ENCODE measurements at regions not wholly inside any gene's neighbourhood (a gene's known extent, or its start where the extent isn't known, plus 50 kb on each side); places are given as distances from the start of the nearest gene placed in this dataset.
"Not testable (repeated sequence)": the region's sequence is repeated elsewhere in the genome, so short reads cannot be mapped to it uniquely, and the experiment has no call there.

DNA sequence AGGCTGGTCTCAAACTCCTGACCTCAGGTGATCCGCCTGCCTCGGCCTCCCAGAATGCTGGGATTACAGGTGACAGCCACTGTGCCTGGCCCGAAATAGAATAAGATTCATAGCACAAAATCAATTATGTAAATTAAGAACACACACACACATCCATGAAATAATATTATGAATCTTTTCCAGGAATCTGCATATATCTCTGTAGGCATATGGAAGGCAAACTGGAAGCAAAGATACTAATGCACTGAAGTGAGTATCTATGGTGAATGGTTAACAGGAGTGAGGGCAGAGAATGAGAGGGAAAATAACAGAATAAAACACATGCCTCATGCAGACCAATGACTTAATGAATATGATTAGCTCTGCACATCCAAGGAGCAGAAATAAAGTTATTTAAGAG is 61.6 kb upstream of the ATP2B4 start:
- H3K4me3 Mint-ChIP-seq (ENCODE audit: unreplicated experiment): no peak overlapping the region
- BruUV-seq (replicated peaks): no TSS peak
- TF ChIP-seq, protein P1, sequence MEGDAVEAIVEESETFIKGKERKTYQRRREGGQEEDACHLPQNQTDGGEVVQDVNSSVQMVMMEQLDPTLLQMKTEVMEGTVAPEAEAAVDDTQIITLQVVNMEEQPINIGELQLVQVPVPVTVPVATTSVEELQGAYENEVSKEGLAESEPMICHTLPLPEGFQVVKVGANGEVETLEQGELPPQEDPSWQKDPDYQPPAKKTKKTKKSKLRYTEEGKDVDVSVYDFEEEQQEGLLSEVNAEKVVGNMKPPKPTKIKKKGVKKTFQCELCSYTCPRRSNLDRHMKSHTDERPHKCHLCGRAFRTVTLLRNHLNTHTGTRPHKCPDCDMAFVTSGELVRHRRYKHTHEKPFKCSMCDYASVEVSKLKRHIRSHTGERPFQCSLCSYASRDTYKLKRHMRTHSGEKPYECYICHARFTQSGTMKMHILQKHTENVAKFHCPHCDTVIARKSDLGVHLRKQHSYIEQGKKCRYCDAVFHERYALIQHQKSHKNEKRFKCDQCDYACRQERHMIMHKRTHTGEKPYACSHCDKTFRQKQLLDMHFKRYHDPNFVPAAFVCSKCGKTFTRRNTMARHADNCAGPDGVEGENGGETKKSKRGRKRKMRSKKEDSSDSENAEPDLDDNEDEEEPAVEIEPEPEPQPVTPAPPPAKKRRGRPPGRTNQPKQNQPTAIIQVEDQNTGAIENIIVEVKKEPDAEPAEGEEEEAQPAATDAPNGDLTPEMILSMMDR (IDR thresholded peaks at IDR 0.05; ENCODE audit: unreplicated experiment): no peak
- POLR2A ChIA-PET: interaction anchor here (0.6 to 1.5 kb wide), 5 partner anchors 20 to 471 kb away, joined by 3 to 4 read pairs (median 4); no protein-coding TSS in a partner anchor
- DNase-seq (ENCODE audit: unreplicated experiment): no peak
- H3K9me3 Mint-ChIP-seq (ENCODE audit: unreplicated experiment): peaks cover 7% of the 10 kb centered on the region
- no peaks in the 10 kb centered on the region for H3K27me3 Mint-ChIP-seq (ENCODE audit: insufficient read depth, unreplicated experiment)
- H3K4me1 Mint-ChIP-seq (ENCODE audit: insufficient read depth, unreplicated experiment): peaks cover 8% of the 10 kb centered on the region
- no peak overlapping the region for H3K27ac Mint-ChIP-seq (ENCODE audit: low read depth, unreplicated experiment)
- CTCF ChIA-PET: interaction anchor here (1.3 to 2.3 kb wide), 2 partner anchors 61 to 137 kb away, joined by 3 to 9 read pairs; no protein-coding TSS in a partner anchor
- intact Hi-C loops (cut with micrococcal nuclease): no loop called here
- no peaks in the 10 kb centered on the region for H3K36me3 Mint-ChIP-seq (ENCODE audit: insufficient read depth, unreplicated experiment)

- TF ChIP-seq, protein P1 (IDR thresholded peaks at IDR 0.05; ENCODE audit: unreplicated experiment): no peak
- BruUV-seq (replicated peaks): no TSS peak
- DNase-seq (ENCODE audit: unreplicated experiment): no peak
- Mint-ChIP-seq H3K9me3 (ENCODE audit: unreplicated experiment) (peaks cover 7% of the 10 kb centered on the region), H3K27ac (ENCODE audit: low read depth, unreplicated experiment) (no peak overlapping the region), H3K36me3 (ENCODE audit: insufficient read depth, unreplicated experiment) (no peaks in the 10 kb centered on the region), H3K27me3 (ENCODE audit: insufficient read depth, unreplicated experiment) (no peaks in the 10 kb centered on the region), H3K4me1 (ENCODE audit: insufficient read depth, unreplicated experiment) (peaks cover 8% of the 10 kb centered on the region), H3K4me3 (ENCODE audit: unreplicated experiment) (no peak overlapping the region)
- CTCF ChIA-PET: interaction anchor here (0.5 to 2.3 kb wide), 7 partner anchors 24 to 1329 kb away, joined by 3 to 9 read pairs (median 3); partner anchors contain the start of gene ATP2B4
- POLR2A ChIA-PET: interaction anchor here (0.6 to 1.5 kb wide), 7 partner anchors 14 to 250 kb away, joined by 3 to 4 read pairs (median 3); no protein-coding TSS in a partner anchor
- intact Hi-C loops (cut with micrococcal nuclease): no loop called here
These were observed 60.7 kb upstream of the ATP2B4 start for GRCh38 chr1:203565981-203566380.

DNA sequence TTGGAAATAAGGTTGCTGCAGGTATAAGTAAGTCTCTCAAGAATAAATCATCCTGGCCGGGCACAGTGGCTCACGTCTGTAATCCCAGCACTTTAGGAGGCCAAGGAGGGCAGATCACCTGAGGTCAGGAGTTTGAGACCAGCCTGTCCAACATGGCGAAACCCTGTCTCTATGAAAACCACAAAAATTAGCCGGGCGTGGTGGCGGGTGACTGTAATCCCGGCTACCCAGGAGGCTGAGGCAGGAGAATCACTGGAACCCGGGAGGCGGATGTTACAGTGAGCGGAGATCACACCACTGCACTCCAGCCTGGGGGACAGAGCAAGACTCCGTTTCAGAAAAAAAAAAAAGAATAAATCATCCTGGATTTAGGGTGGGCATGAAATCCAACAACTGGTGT is 59.7 kb upstream of the ATP2B4 start:
- DNase-seq (ENCODE audit: unreplicated experiment); H3K4me3 Mint-ChIP-seq (ENCODE audit: unreplicated experiment); H3K4me1 Mint-ChIP-seq (ENCODE audit: insufficient read depth, unreplicated experiment); H3K27ac Mint-ChIP-seq (ENCODE audit: low read depth, unreplicated experiment); H3K36me3 Mint-ChIP-seq (ENCODE audit: insufficient read depth, unreplicated experiment); BruUV-seq (replicated peaks); H3K9me3 Mint-ChIP-seq (ENCODE audit: unreplicated experiment); H3K27me3 Mint-ChIP-seq (ENCODE audit: insufficient read depth, unreplicated experiment); intact Hi-C loops (cut with micrococcal nuclease): not testable (repeated sequence)
- ChIA-PET POLR2A (interaction anchor here (0.6 to 0.7 kb wide), 3 partner anchors 18 to 33 kb away, joined by 3 to 4 read pairs (median 3); no protein-coding TSS in a partner anchor), CTCF (interaction anchor here (1.2 to 2.3 kb wide), 2 partner anchors 62 to 79 kb away, joined by 3 to 9 read pairs; no protein-coding TSS in a partner anchor)

DNA sequence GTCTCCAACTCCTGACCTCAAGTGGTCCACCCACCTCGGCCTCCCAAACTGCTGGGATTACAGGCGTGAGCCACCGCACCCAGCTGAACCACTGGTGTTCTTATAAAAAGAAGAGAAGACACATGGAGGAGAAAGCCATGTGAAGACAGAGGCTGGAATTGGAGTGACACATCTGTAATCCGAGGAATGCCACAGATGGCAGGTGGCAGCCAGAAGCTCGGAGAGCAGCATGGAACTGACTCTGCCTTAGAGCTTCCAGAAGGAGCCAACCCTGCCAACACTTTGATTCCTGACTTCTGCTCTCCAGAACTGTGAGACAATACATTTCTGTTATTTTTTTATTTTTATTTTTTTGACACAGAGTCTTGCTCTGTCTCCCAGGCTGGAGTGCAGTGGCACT is 59.0 kb upstream of the ATP2B4 start:
- intact Hi-C loops (cut with micrococcal nuclease): no loop called here
- no TSS peak for BruUV-seq (replicated peaks)
- no peaks in the 10 kb centered on the region for H3K27me3 Mint-ChIP-seq (ENCODE audit: insufficient read depth, unreplicated experiment)
- CTCF ChIA-PET: interaction anchor here (0.6 kb wide), 1 partner anchor 39 kb away, joined by 3 read pairs; no protein-coding TSS in a partner anchor
- TF ChIP-seq, protein P1 (IDR thresholded peaks at IDR 0.05; ENCODE audit: unreplicated experiment): no peak
- no peaks in the 10 kb centered on the region for H3K36me3 Mint-ChIP-seq (ENCODE audit: insufficient read depth, unreplicated experiment)
- H3K27ac Mint-ChIP-seq (ENCODE audit: low read depth, unreplicated experiment): no peak overlapping the region
- H3K4me3 Mint-ChIP-seq (ENCODE audit: unreplicated experiment): no peak overlapping the region
- H3K9me3 Mint-ChIP-seq (ENCODE audit: unreplicated experiment): peaks cover 5% of the 10 kb centered on the region
- DNase-seq (ENCODE audit: unreplicated experiment): no peak
- peaks cover 8% of the 10 kb centered on the region for H3K4me1 Mint-ChIP-seq (ENCODE audit: insufficient read depth, unreplicated experiment)
- POLR2A ChIA-PET: interaction anchor here (0.6 kb wide), 1 partner anchor 19 kb away, joined by 4 read pairs; no protein-coding TSS in a partner anchor

Measured in MCF 10A (cell line).